Ascending aorta (tissue), 2 donors: ENCODE measurements at regions not wholly inside any gene's neighbourhood (a gene's known extent, or its start where the extent isn't known, plus 50 kb on each side); places are given as distances from the start of the nearest gene placed in this dataset.
"Not testable (repeated sequence)": the region's sequence is repeated elsewhere in the genome, so short reads cannot be mapped to it uniquely, and the experiment has no call there.

Source experiments
- DNase-seq, 2 donors: peaks; one replicate each; pipeline ENCODE4 v3.0.0-alpha.2; 2019; ENCODE audit warnings: low spot score in 2 of 2
- H3K27ac ChIP-seq, 2 donors: fragments of 200-600 bp; sonication (generic); one replicate each; pipeline ENCODE4 v1.5.1; 2016 to 2017; ENCODE audit warnings: mild to moderate bottlenecking in 1 of 2
- H3K27me3 ChIP-seq: fragments of 200-600 bp; sonication (generic); one replicate; pipeline ENCODE4 v1.5.1; 2017
- H3K36me3 ChIP-seq, 2 donors: fragments of 200-600 bp; sonication (generic); one replicate each; pipeline ENCODE4 v1.5.1; 2016
- H3K4me1 ChIP-seq, 2 donors: fragments of 200-600 bp; sonication (generic); one replicate each; pipeline ENCODE4 v1.5.1; 2016 to 2017; ENCODE audit warnings: mild to moderate bottlenecking in 1 of 2
- H3K4me3 ChIP-seq, 2 donors: fragments of 200-600 bp; sonication (generic); one replicate each; pipeline ENCODE4 v1.5.1; 2016 to 2017; ENCODE audit warnings: mild to moderate bottlenecking in 1 of 2
- H3K9me3 ChIP-seq, 2 donors: fragments of 200-600 bp; sonication (generic); one replicate each; pipeline ENCODE4 v1.5.1; 2016
- CTCF ChIP-seq, 3 experiments: fragments of 200-600 bp in 2 of 3; fragments of 450-650 bp in 1 of 3; sonication (generic) in 2 of 3; IDR thresholded peaks; one replicate each; pipeline ENCODE4 v1.5.1; 2016 to 2019; ENCODE audit warnings: antibody characterized with exemption in 3 of 3, mild to moderate bottlenecking in 1 of 3, moderate library complexity in 1 of 3
- intact Hi-C: fragments of 100-400 bp; cut with DNase I; formaldehyde crosslinking; loops from one replicate; pipeline ENCODE4 v1.15.1; 2023

- H3K4me3 ChIP-seq, result no peak overlapping the region
- intact Hi-C loops, result no loop called here
- no peak for TF ChIP-seq CTCF (IDR thresholded peaks at IDR 0.05)
These were observed 1041.3 kb upstream of the SPRY2 start for GRCh38 chr13:81382246-81382645.

GRCh38 chr13:81381560-81381959, 1040.6 kb upstream of the SPRY2 start:
- H3K36me3 ChIP-seq, result no peaks in the 10 kb centered on the region
- no peaks in the 10 kb centered on the region for H3K9me3 ChIP-seq
- H3K4me1 ChIP-seq, result no peaks in the 10 kb centered on the region
- no peak for TF ChIP-seq CTCF (IDR thresholded peaks at IDR 0.05)
- H3K4me3 ChIP-seq, result no peak overlapping the region
- no peak overlapping the region for H3K27ac ChIP-seq
- intact Hi-C loops, result no loop called here
- no peak for DNase-seq
- H3K27me3 ChIP-seq, result no peaks in the 10 kb centered on the region

More at GRCh38 chr13:81382246-81382645, 1041.3 kb upstream of the SPRY2 start:
- no peaks in the 10 kb centered on the region for H3K9me3 ChIP-seq
- H3K27ac ChIP-seq, result no peak overlapping the region
- no peaks in the 10 kb centered on the region for H3K27me3 ChIP-seq
- H3K36me3 ChIP-seq, result no peaks in the 10 kb centered on the region
- H3K4me1 ChIP-seq, result no peaks in the 10 kb centered on the region
- DNase-seq, result no peak

GRCh38 chr13:81379183-81379582, 1038.3 kb upstream of the SPRY2 start:
- no peak overlapping the region for H3K27ac ChIP-seq
- no peak for DNase-seq
- TF ChIP-seq CTCF (IDR thresholded peaks at IDR 0.05), result no peak
- no peaks in the 10 kb centered on the region for H3K4me1 ChIP-seq
- H3K27me3 ChIP-seq, result no peaks in the 10 kb centered on the region
- no peaks in the 10 kb centered on the region for H3K9me3 ChIP-seq
- H3K4me3 ChIP-seq, result no peak overlapping the region
- intact Hi-C loops, result no loop called here
- H3K36me3 ChIP-seq, result no peaks in the 10 kb centered on the region

GRCh38 chr13:81377921-81378320, 1037.0 kb upstream of the SPRY2 start:
- TF ChIP-seq CTCF (IDR thresholded peaks at IDR 0.05), result no peak
- intact Hi-C loops, result no loop called here
- no peaks in the 10 kb centered on the region for H3K36me3 ChIP-seq

GRCh38 chr13:81375709-81376108, 1034.8 kb upstream of the SPRY2 start:
- Histone ChIP-seq H3K4me1 (no peaks in the 10 kb centered on the region), H3K36me3 (no peaks in the 10 kb centered on the region), H3K27me3 (no peaks in the 10 kb centered on the region), H3K4me3 (no peak overlapping the region), H3K9me3 (no peaks in the 10 kb centered on the region), H3K27ac (no peak overlapping the region)
- intact Hi-C loops, result no loop called here
- no peak for TF ChIP-seq CTCF (IDR thresholded peaks at IDR 0.05)
- no peak for DNase-seq

More at GRCh38 chr13:81377921-81378320, 1037.0 kb upstream of the SPRY2 start:
- DNase-seq, result no peak
- H3K4me3 ChIP-seq, result no peak overlapping the region
- no peaks in the 10 kb centered on the region for H3K9me3 ChIP-seq
- H3K4me1 ChIP-seq, result no peaks in the 10 kb centered on the region
- H3K27me3 ChIP-seq, result no peaks in the 10 kb centered on the region
- H3K27ac ChIP-seq, result no peak overlapping the region

- H3K36me3 ChIP-seq, DNase-seq, H3K27ac ChIP-seq, intact Hi-C loops, H3K27me3 ChIP-seq, H3K4me3 ChIP-seq, H3K9me3 ChIP-seq, H3K4me1 ChIP-seq: not testable (repeated sequence)
These were observed 1021.8 kb upstream of the SPRY2 start for GRCh38 chr13:81362711-81363110.
